SU-DHL-6 (cell line): ENCODE measurements at regions not wholly inside any gene's neighbourhood (a gene's known extent, or its start where the extent isn't known, plus 50 kb on each side); places are given as distances from the start of the nearest gene placed in this dataset.
A peak's percentile ranks its signal among the peaks of the same experiment; 100 is the strongest.

Experiments used
- H2AFZ ChIP-seq: fragments of 200-600 bp; sonication (generic); 2 replicates; pipeline ENCODE4 v1.6.1; 2014; ENCODE audit warnings: low read depth, mild to moderate bottlenecking, moderate library complexity, mixed read lengths, antibody characterized with exemption, low read length; ENCODE audit not compliant: severe bottlenecking
- H3F3A ChIP-seq: fragments of 200-600 bp; shearing (Covaris generic); 2 replicates; pipeline ENCODE4 v1.6.0; 2016; ENCODE audit warnings: antibody characterized with exemption, mild to moderate bottlenecking; ENCODE audit not compliant: insufficient read depth
- H3K27ac ChIP-seq: fragments of 200-600 bp; sonication (generic); 2 replicates; pipeline ENCODE4 v1.5.1; 2016; ENCODE audit warnings: low read depth, mild to moderate bottlenecking, low read length, moderate library complexity, mixed read lengths
- H3K27me3 ChIP-seq: fragments of 200-600 bp; sonication (generic), shearing (Covaris generic); 2 replicates; pipeline ENCODE4 v1.6.0; 2014; ENCODE audit warnings: mild to moderate bottlenecking, low read length
- H3K36me3 ChIP-seq: fragments of 200-600 bp; sonication (generic); 2 replicates; pipeline ENCODE4 v1.6.1; 2014; ENCODE audit warnings: mild to moderate bottlenecking, low read length, mixed read lengths
- H3K4me2 ChIP-seq: fragments of 300-600, 200-600 bp; shearing (Covaris generic), sonication (generic); 2 replicates; pipeline ENCODE4 v1.6.0; 2014; ENCODE audit warnings: low read length, low read depth, mild to moderate bottlenecking; ENCODE audit not compliant: poor library complexity, severe bottlenecking
- H3K4me3 ChIP-seq: fragments of 200-600 bp; sonication (generic); 2 replicates; pipeline ENCODE4 v1.5.1; 2014; ENCODE audit warnings: antibody characterized with exemption, low read length, mild to moderate bottlenecking, mixed read lengths; ENCODE audit not compliant: insufficient read depth, poor library complexity, severe bottlenecking
- H3K79me2 ChIP-seq: fragments of 200-600 bp; sonication (generic); 2 replicates; pipeline ENCODE4 v1.6.1; 2014; ENCODE audit warnings: mild to moderate bottlenecking, low read length, moderate library complexity; ENCODE audit not compliant: insufficient read depth
- H3K9ac ChIP-seq: fragments of 200-600 bp; sonication (generic); 2 replicates; pipeline ENCODE4 v1.7.0; 2014; ENCODE audit warnings: mild to moderate bottlenecking, low read length
- H3K9me2 ChIP-seq: fragments of 200-600 bp; sonication (generic); replicated peaks from 2 replicates; pipeline ENCODE4 v1.6.1; 2014; ENCODE audit warnings: low read length; ENCODE audit not compliant: insufficient read depth
- H3K9me3 ChIP-seq: fragments of 200-600 bp; sonication (generic); 2 replicates; pipeline ENCODE4 v1.6.1; 2014; ENCODE audit warnings: low read length, mixed read lengths; ENCODE audit not compliant: insufficient read depth
- H4K20me1 ChIP-seq: fragments of 200-600 bp; sonication (generic); 2 replicates; pipeline ENCODE4 v1.6.1; 2014; ENCODE audit warnings: low read depth, mild to moderate bottlenecking, antibody characterized with exemption, low read length, moderate library complexity, mixed read lengths
- EZH2phosphoT487 ChIP-seq: fragments of 200-600 bp; sonication (generic), shearing (Covaris generic); conservative IDR thresholded peaks from 2 replicates; pipeline ENCODE4 v1.6.1; 2018; ENCODE audit warnings: mild to moderate bottlenecking, antibody characterized with exemption, low read length, moderate library complexity, mixed read lengths
- TF ChIP-seq, protein P1 (sequence below): fragments of 200-600 bp; sonication (generic); IDR thresholded peaks from one replicate; pipeline ENCODE4 v1.5.1; 2017; ENCODE audit warnings: antibody characterized with exemption, mild to moderate bottlenecking, low read length, moderate library complexity; ENCODE audit not compliant: insufficient read depth, poor library complexity, severe bottlenecking

DNA sequence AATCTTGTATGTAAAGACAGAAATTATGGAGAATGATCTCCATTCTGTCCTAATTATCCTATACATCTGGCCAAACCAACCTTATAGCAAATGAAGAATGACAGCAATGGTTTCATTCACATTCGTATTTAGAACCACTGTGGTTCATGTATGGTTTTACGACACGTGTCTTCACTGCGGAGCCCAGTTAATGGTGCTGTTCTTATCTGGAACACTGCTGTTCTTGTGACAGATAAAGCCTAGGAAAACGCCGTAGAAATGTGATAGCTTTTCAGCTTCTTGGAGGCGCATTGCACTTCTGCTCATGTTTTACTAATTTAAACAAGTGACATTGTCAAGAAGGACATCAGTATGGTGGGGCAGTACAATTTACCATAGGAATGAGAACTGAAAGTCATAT lies 2266.4 kb upstream of the TENM3 start:
- Histone ChIP-seq H3K27ac (no peak overlapping the region), H3K27me3 (no peaks in the 10 kb centered on the region), H3K79me2 (no peaks in the 10 kb centered on the region), H2AFZ (no peak overlapping the region), H3K9me3 (no peaks in the 10 kb centered on the region), H4K20me1 (no peaks in the 10 kb centered on the region), H3K9ac (no peak overlapping the region), H3K4me2 (no peak overlapping the region), H3K4me3 (no peak overlapping the region), H3F3A (no peaks in the 10 kb centered on the region), H3K36me3 (no peaks in the 10 kb centered on the region), H3K9me2 (no peaks in the 10 kb centered on the region)
- no peak for TF ChIP-seq EZH2phosphoT487
- TF ChIP-seq, protein P1, sequence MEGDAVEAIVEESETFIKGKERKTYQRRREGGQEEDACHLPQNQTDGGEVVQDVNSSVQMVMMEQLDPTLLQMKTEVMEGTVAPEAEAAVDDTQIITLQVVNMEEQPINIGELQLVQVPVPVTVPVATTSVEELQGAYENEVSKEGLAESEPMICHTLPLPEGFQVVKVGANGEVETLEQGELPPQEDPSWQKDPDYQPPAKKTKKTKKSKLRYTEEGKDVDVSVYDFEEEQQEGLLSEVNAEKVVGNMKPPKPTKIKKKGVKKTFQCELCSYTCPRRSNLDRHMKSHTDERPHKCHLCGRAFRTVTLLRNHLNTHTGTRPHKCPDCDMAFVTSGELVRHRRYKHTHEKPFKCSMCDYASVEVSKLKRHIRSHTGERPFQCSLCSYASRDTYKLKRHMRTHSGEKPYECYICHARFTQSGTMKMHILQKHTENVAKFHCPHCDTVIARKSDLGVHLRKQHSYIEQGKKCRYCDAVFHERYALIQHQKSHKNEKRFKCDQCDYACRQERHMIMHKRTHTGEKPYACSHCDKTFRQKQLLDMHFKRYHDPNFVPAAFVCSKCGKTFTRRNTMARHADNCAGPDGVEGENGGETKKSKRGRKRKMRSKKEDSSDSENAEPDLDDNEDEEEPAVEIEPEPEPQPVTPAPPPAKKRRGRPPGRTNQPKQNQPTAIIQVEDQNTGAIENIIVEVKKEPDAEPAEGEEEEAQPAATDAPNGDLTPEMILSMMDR = no peak

DNA sequence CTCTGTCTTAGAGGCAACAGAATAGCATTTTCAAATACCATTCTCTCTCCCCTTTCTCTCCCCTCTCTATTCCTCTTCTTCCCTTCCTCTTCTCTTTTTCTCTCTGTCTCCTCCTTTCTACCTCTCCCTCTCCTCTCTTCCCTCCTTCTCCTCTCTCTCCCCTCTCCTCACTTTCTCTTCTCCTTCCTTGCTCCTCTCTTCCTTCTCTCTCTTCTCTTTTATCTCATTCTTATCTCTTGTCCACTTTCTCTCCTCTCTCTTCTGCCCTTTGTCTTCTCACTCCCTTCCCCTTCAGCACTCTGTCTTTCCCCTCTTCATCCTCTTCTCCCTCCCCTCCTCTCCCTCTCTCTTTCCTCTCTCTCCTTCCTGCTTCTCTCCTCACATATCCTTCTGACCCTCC lies 2265.8 kb upstream of the TENM3 start:
- H3K4me3 ChIP-seq = no peak overlapping the region
- no peak overlapping the region for H3K4me2 ChIP-seq
- H3K27ac ChIP-seq = no peak overlapping the region
- H3K9ac ChIP-seq = no peak overlapping the region
- H3K27me3 ChIP-seq = no peaks in the 10 kb centered on the region
- no peaks in the 10 kb centered on the region for H3K9me3 ChIP-seq
- no peak overlapping the region for H2AFZ ChIP-seq
- no peak for TF ChIP-seq EZH2phosphoT487
- no peaks in the 10 kb centered on the region for H3F3A ChIP-seq
- no peaks in the 10 kb centered on the region for H3K9me2 ChIP-seq
- no peaks in the 10 kb centered on the region for H3K36me3 ChIP-seq
- no peaks in the 10 kb centered on the region for H4K20me1 ChIP-seq
- H3K79me2 ChIP-seq = no peaks in the 10 kb centered on the region

DNA sequence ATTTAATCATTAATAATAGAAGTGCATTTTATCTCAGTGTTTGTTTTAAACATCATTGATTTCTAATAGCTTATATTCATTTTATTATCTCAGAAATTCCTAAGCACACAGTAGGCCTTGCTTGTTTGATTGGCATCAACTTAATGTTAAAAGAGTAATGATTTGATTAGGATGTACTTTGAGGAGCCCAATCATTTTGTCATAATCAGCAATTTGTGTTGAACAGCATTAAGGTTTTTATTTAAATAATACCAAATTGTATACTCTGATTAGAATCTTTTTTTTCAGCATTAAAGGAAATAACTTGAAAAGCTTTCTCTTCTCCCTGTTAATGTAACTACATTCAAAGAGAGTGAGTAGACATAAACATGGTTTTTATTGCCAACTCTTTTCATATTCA lies 2262.0 kb upstream of the TENM3 start:
- TF ChIP-seq, protein P1 = no peak
- no peak for TF ChIP-seq EZH2phosphoT487
- no peaks in the 10 kb centered on the region for H3F3A ChIP-seq
- H3K9me2 ChIP-seq = no peaks in the 10 kb centered on the region

DNA sequence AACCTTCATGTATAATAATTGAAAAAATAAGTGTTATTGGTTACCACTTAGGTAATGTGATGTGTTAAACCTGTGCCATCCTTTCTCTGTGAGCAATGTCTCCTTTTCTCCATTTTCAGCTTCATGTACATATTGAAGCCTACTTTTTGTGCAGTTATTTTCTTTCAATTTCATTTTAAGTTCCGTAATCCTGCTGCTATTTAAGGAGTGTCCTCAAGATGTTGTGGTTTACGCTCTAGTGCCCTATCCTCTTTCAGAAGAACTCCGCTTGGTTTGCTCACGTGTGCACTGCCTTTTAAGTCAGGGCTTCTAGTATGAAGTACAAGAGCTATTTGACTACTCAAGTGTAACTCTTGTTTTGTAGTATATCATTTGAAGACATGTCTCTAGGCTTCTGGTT lies 2253.2 kb upstream of the TENM3 start:
- Histone ChIP-seq H3K4me3 (no peak overlapping the region), H3K9me2 (no peaks in the 10 kb centered on the region), H3K9me3 (no peaks in the 10 kb centered on the region), H3K4me2 (peak overlapping the region; percentile 24), H2AFZ (no peak overlapping the region), H3K27me3 (no peaks in the 10 kb centered on the region), H3K36me3 (no peaks in the 10 kb centered on the region), H4K20me1 (no peaks in the 10 kb centered on the region), H3K9ac (no peak overlapping the region), H3K27ac (no peak overlapping the region), H3F3A (no peaks in the 10 kb centered on the region), H3K79me2 (no peaks in the 10 kb centered on the region)
- TF ChIP-seq EZH2phosphoT487 = no peak
- TF ChIP-seq, protein P1 = no peak

More for the DNA sequence above, 2262.0 kb upstream of the TENM3 start:
- H3K4me2 ChIP-seq = no peak overlapping the region
- H3K79me2 ChIP-seq = no peaks in the 10 kb centered on the region
- no peaks in the 10 kb centered on the region for H4K20me1 ChIP-seq
- H3K36me3 ChIP-seq = no peaks in the 10 kb centered on the region
- no peaks in the 10 kb centered on the region for H3K9me3 ChIP-seq
- H3K27ac ChIP-seq = no peak overlapping the region
- H3K27me3 ChIP-seq = no peaks in the 10 kb centered on the region
- H3K9ac ChIP-seq = no peak overlapping the region
- no peak overlapping the region for H3K4me3 ChIP-seq
- H2AFZ ChIP-seq = no peak overlapping the region
